DMS53 (cell line): ENCODE measurements at regions not wholly inside any gene's neighbourhood (a gene's known extent, or its start where the extent isn't known, plus 50 kb on each side); places are given as distances from the start of the nearest gene placed in this dataset.
"Not testable (repeated sequence)": the region's sequence is repeated elsewhere in the genome, so short reads cannot be mapped to it uniquely, and the experiment has no call there.

ENCODE experiments used
- DNase-seq: peaks from one replicate; lab custom pipeline; 2025; lab: John Stamatoyannopoulos, UW

DNA sequence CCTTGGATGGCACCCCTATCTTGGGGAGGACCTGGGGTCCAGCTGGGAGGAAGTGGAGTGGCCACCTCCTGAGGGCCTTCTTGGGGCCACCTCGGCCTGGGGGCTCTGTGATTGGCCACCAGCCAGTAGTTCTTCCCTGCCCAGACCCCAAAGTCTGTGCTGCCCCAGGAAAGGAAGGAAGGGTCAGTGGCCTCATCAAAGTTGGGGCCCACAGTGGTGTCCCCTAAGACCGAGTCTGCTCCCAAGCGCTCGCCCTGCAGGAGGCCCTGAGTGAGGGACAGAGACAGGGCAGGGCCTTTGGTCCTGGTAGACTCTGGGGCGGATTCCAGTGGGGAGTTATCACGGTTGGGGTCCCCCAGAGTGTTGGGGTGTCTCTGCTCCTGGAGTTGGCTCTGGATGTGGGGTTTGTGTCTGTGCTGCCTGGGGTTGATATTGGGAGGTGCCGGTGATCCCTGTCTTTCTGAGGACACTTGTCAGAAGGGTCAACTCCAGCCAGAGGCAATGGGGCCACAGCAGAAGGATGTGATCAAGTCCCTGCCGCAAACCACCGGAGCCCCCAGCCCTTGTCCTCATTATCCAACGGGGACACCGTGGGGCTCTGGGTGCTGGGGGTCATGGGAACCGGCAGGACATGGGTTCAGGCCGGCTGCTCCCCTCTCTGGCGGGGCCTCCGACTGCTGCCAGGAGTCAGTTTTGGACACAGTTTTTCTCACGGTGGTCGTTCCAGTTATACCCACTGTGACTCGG is 364.3 kb downstream of the TMEM121 start:
- DNase-seq = no peak

DNA sequence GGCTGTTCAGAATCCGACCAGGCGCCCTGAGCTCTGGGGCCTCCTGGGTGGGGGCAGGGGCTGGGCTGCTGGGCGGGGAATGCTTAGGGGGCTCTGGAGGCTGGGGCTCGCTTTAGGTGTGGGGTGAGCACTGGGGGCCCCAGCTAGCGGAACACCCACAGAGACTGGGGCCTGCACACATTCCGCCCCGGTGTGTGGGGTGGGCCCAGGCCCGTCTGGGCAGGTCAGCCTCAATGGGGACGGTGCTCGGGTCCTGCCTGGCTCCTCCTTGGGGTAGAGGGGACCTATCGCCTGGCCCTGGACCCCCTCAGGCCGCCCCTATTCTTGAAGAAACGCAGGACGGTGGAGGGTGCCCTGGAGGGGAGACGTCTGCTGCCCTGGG is 364.8 kb downstream of the TMEM121 start:
- DNase-seq = no peak

- no peak for DNase-seq
Observed at GRCh38 chr14:105891631-105892452, 365.5 kb downstream of the TMEM121 start.

DNA sequence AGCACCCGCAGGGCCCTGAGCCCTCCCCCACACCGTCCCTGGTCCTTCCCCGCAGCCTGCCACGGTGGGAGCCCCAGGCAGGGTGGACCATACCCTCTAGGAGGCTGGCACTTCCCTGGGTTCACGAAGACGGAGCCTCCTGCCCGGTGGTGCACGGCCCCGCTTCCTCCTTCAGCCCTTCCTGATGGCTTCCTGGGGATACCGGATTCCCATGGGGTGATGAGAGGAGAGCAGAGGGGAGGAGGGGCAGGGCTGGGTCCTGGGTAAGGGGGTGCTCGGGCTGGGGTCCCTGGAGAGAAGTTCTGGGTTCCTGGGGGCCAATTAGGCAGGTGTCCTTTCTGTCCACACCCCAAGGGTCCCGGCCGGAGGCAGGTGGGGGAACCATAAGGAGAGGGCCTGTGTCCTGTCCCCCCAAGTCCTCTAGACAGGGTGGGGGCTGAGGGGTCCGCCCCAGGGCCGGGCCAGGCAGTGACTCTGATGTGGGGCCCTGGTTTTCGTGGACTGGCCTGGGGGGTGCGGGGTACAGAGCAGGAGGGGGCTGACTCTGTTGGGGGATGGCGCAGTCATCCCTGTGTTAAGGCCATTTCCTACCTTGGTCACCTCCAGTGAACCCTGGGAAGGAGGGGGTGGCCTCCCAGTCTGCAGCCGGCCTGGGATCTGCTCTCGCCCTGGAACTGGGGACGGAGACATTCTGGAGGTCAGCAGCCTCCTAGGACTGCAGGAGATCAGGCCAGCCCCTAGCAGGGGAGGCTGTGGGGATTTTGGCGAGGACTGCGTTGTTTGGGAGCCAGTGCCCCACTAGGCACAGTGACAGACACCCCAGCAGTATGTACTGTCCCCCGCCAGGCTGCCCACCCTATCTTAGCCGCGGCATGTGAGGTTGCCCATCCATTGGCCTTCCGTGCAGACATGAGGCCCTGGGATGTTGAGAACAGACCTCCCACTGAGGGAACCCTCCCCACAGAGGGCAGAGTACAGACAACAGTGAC is 366.4 kb downstream of the TMEM121 start:
- DNase-seq = not testable (repeated sequence)

GRCh38 chr14:105893686-105894085 is 367.3 kb downstream of the TMEM121 start:
- not testable (repeated sequence) for DNase-seq

GRCh38 chr14:105894125-105894977 is 368.0 kb downstream of the TMEM121 start:
- no peak for DNase-seq

GRCh38 chr14:105894978-105895881 is 368.8 kb downstream of the TMEM121 start:
- DNase-seq = no peak

- not testable (repeated sequence) for DNase-seq
Observed at GRCh38 chr14:105896206-105896605, 369.8 kb downstream of the TMEM121 start.

DNA sequence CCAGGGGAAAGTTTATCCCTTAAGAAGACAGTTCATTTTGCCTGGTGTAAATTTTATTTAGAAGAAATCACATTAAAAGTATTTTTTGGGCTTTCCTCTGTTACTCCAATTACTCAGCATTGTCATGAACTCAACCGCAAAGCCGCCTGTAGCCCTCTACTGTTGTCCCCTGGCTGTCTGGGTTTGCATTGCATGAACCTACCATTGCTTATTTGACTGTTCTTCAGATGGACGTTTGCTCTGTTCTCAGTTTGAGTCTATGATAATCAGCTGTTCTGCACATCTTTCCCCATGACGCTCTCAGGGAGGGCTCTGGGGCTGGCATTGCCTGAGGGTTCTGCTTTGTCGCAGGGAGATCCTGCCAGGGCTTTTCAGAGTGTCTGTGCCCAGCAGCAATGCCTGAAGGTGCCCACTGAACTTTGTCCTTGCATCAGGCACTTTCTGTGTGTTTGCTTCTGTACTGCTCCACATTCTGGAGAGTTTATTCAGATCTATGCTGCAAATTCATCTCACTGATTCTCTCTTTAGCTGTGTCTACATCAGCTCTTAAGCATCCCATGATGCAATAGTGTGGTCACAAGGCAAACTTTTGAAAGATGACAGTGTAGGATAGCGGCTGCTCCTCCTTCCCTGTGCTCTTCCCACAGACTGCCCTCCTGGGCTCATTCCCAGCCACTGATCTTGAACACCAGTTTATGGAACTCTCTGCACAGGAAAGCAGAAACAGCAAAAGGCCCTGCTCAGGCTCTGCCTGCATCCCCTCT is 370.8 kb downstream of the TMEM121 start:
- DNase-seq = not testable (repeated sequence)

DNA sequence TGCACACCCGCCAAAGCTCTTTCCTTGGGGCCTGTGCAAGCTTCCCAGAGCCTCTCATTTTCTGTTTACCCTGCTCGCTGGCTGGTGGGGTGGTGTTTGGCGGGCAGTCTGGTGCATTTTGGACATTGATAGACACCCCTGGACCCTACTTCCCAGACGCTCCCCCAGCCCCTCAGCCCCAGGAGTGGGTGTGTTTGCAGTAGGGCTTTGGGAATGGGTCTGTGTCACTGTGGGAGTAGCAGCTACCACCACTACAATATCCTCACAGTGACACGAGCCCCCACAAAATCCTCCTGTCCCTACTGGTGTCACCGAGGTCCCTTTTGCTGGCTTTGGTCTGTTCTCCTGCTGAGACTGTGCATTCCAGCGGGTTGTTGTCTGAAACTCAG is 371.3 kb downstream of the TMEM121 start:
- DNase-seq = no peak

- no peak for DNase-seq
Observed at GRCh38 chr14:105898482-105899010, 372.2 kb downstream of the TMEM121 start.

DNA sequence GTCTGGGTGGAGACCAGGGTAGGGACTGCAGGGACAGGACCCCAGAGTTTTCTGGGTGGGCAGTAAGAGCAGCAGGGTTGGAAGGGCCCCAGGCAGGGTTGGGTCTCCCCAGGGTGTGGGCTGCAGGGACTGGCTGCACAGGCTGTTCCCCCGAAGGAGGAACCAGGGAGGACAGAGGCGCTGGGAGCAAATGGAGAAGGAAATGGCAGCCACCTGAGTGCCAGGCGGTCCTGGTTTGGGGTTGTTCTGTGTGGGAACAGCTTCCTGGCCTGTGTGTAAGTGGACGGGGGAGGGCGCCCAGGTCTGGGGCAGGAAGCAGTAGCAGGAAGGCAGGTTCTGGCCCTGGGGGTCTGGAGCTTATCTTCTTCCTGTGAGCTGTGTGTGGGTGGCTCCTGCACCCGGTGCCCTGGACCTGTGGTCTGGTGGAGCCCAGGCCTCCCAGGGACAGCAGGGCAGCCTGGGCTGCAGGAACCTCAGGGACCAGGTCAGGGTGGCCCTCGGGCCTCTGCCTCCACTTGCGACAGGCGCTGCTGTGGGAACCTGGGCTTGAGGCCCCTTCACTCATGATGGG is 372.8 kb downstream of the TMEM121 start:
- no peak for DNase-seq

DNA sequence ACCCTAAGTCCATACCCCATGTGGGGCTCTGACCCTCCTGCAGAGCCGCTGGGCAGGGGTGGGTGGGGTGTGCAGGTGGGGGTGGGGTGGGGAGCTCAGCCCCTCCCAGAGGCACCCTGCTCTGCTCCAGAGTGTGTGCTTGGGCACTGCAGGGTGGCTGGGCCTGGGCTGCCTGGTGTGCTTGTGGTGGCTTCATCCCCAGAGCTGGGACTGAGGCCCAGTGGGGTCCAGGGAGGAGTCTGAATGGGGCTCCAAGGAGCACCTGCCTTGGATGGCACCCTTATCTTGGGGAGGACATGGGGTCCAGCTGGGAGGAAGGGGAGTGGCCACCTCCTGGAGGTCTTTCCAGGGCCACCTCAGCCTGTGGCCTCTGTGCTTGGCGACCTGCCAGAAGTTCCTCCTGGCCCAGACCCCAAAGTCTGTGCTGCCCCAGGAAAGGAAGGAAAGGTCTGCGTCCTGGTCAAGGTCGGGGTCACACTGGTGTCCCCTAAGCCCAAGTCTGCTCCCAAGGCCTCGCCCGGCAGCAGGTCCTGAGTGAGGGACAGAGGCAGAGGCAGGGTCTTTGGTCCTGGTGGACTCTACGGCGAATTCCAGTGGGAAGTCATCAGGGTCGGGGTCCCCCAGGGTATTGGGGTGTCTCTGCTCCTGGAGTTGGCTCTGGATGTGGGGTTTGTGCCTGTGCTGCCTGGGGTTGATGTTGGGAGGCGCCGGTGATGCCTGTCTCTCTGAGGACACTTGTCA is 373.4 kb downstream of the TMEM121 start:
- no peak for DNase-seq

DNA sequence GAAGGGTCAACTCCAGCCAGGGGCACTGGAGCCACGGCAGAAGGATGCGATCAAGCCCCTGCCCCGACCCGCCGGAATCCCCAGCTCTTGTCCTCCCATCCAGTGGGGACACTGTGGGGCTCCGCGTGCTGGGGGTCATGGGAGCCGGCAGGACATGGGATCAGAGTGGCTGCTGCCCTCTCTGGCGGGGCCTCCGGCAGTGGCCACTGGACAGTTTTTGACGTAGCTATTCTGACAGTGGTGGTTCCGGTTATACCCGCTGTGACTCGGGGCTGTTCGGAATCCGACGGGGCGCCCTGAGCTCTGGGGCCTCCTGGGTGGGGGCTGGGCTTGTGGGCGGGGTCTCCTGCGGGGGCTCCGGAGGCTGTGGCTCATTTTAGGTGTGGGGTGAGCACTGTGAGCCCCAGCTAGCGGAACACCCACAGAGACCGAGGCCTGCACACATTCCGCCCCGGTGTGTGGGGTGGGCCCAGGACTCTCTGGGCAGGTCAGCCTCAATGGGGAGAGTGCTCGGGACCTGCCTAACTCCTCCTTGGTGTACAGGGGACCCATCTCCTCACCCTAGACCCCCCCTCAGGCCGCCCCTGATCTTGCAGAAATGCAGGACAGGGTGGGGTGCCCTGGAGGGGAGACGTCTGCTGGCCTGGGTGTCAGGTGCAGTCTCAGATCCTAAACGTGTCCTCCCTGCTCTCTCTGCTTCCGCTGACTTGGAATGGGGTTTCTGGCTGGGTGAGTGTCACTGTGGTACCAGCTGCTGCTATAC is 374.2 kb downstream of the TMEM121 start:
- no peak for DNase-seq

DNA sequence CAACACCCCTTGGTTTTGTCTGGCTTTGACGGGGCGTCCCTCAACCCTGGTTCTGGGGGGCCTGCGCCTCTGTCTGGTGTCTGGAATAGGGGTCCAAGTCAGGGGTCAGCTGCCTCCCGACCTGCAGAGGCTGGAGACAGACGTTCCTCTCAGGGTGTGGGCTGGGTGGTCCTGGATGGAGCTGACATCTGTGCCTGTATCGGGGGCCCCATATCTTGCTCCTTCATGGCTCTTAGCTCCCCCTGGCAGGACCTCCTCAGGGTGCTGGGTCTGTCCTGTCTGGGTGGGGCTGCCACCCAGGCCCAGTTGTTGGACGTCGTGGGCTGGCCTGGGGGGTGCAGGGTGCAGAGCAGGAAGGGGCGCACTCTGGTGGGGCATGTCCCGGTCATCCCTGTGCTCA is 374.8 kb downstream of the TMEM121 start:
- no peak for DNase-seq

GRCh38 chr14:105902131-105902898 is 375.9 kb downstream of the TMEM121 start:
- no peak for DNase-seq

- not testable (repeated sequence) for DNase-seq
Observed at GRCh38 chr14:105902899-105903165, 376.4 kb downstream of the TMEM121 start.
